Nephron (organoid): ENCODE measurements at regions not wholly inside any gene's neighbourhood (a gene's known extent, or its start where the extent isn't known, plus 50 kb on each side); places are given as distances from the start of the nearest gene placed in this dataset.

ENCODE experiments used
- H3K27ac Mint-ChIP-seq, 3 experiments: 2 replicates each; pipeline ENCODE4 v1.8.0; 2020; ENCODE audit warnings: mixed read lengths in 3 of 3, mild to moderate bottlenecking in 2 of 3, moderate library complexity in 1 of 3
- H3K27me3 Mint-ChIP-seq: 2 replicates; pipeline ENCODE4 v1.8.0; 2021; ENCODE audit warnings: low read depth, mild to moderate bottlenecking, moderate library complexity, mixed read lengths
- H3K36me3 Mint-ChIP-seq: 2 replicates; pipeline ENCODE4 v1.8.0; 2020; ENCODE audit warnings: low read depth, mixed read lengths
- H3K4me1 Mint-ChIP-seq: 2 replicates; pipeline ENCODE4 v1.8.0; 2020; ENCODE audit warnings: mixed read lengths
- H3K4me3 Mint-ChIP-seq, 3 experiments: 2 replicates each; pipeline ENCODE4 v1.8.0; 2020; ENCODE audit warnings: mild to moderate bottlenecking in 3 of 3, mixed read lengths in 3 of 3, moderate library complexity in 2 of 3
- H3K9me3 Mint-ChIP-seq: 2 replicates; pipeline ENCODE4 v1.8.0; 2020; ENCODE audit warnings: mixed read lengths
- CTCF ChIP-seq, 3 experiments: fragments of 200-600 bp; sonication (generic); IDR thresholded peaks; one replicate each; pipeline ENCODE4 v1.5.0; 2021; ENCODE audit warnings: antibody characterized with exemption in 3 of 3; ENCODE audit not compliant: unreplicated experiment in 3 of 3

GRCh38 chr4:14792702-14793227 is 209.5 kb upstream of the CPEB2 start:
- H3K36me3 Mint-ChIP-seq = no peaks in the 10 kb centered on the region
- no peaks in the 10 kb centered on the region for H3K4me1 Mint-ChIP-seq
- no peaks in the 10 kb centered on the region for H3K27me3 Mint-ChIP-seq
- no peak overlapping the region for H3K27ac Mint-ChIP-seq
- H3K4me3 Mint-ChIP-seq = no peak overlapping the region
- H3K9me3 Mint-ChIP-seq = peaks cover 45% of the 10 kb centered on the region
- TF ChIP-seq CTCF (IDR thresholded peaks at IDR 0.05; ENCODE audit: unreplicated experiment in 3 of 3) = no peak

- Mint-ChIP-seq H3K4me1 (no peaks in the 10 kb centered on the region), H3K4me3 (no peak overlapping the region), H3K9me3 (peaks cover 9% of the 10 kb centered on the region), H3K27me3 (peaks cover 3% of the 10 kb centered on the region), H3K36me3 (no peaks in the 10 kb centered on the region), H3K27ac (no peak overlapping the region)
- TF ChIP-seq CTCF (IDR thresholded peaks at IDR 0.05; ENCODE audit: unreplicated experiment in 3 of 3) = no peak
Measured at GRCh38 chr4:14800977-14801376, 201.3 kb upstream of the CPEB2 start.

GRCh38 chr4:14802596-14802995 is 199.7 kb upstream of the CPEB2 start:
- H3K9me3 Mint-ChIP-seq = peaks cover 9% of the 10 kb centered on the region
- no peaks in the 10 kb centered on the region for H3K36me3 Mint-ChIP-seq
- no peak for TF ChIP-seq CTCF (IDR thresholded peaks at IDR 0.05; ENCODE audit: unreplicated experiment in 3 of 3)
- H3K27me3 Mint-ChIP-seq = peaks cover 3% of the 10 kb centered on the region
- H3K27ac Mint-ChIP-seq = no peak overlapping the region
- no peak overlapping the region for H3K4me3 Mint-ChIP-seq
- H3K4me1 Mint-ChIP-seq = no peaks in the 10 kb centered on the region

- TF ChIP-seq CTCF (IDR thresholded peaks at IDR 0.05; ENCODE audit: unreplicated experiment in 3 of 3) = no peak
- no peaks in the 10 kb centered on the region for H3K36me3 Mint-ChIP-seq
- H3K4me3 Mint-ChIP-seq = no peak overlapping the region
- no peaks in the 10 kb centered on the region for H3K27me3 Mint-ChIP-seq
- no peaks in the 10 kb centered on the region for H3K4me1 Mint-ChIP-seq
- no peaks in the 10 kb centered on the region for H3K9me3 Mint-ChIP-seq
- no peak overlapping the region for H3K27ac Mint-ChIP-seq
Measured at GRCh38 chr4:14807856-14808255, 194.4 kb upstream of the CPEB2 start.

- Mint-ChIP-seq H3K9me3 (no peaks in the 10 kb centered on the region), H3K36me3 (no peaks in the 10 kb centered on the region), H3K4me3 (no peak overlapping the region), H3K27me3 (no peaks in the 10 kb centered on the region), H3K4me1 (no peaks in the 10 kb centered on the region), H3K27ac (no peak overlapping the region)
- TF ChIP-seq CTCF (IDR thresholded peaks at IDR 0.05; ENCODE audit: unreplicated experiment in 3 of 3) = no peak
Measured at GRCh38 chr4:14809203-14809602, 193.1 kb upstream of the CPEB2 start.

- no peak for TF ChIP-seq CTCF (IDR thresholded peaks at IDR 0.05; ENCODE audit: unreplicated experiment in 3 of 3)
- Mint-ChIP-seq H3K36me3 (no peaks in the 10 kb centered on the region), H3K4me3 (no peak overlapping the region), H3K9me3 (no peaks in the 10 kb centered on the region), H3K27me3 (peaks cover 4% of the 10 kb centered on the region), H3K27ac (no peak overlapping the region), H3K4me1 (no peaks in the 10 kb centered on the region)
Measured at GRCh38 chr4:14810121-14810520, 192.2 kb upstream of the CPEB2 start.
